Neural cell (in vitro differentiated cells): ENCODE measurements at regions not wholly inside any gene's neighbourhood (a gene's known extent, or its start where the extent isn't known, plus 50 kb on each side); places are given as distances from the start of the nearest gene placed in this dataset.

Experiments
- H2AFZ ChIP-seq: fragments of 200-600, 300-800 bp; sonication (generic), shearing (Covaris generic); 2 replicates; pipeline ENCODE4 v1.6.0; 2014; ENCODE audit warnings: low read depth, mild to moderate bottlenecking, antibody characterized with exemption, low read length, moderate library complexity
- H3F3A ChIP-seq: fragments of 200-600 bp; shearing (Covaris generic); 2 replicates; pipeline ENCODE4 v1.6.1; 2016; ENCODE audit warnings: mild to moderate bottlenecking, moderate library complexity, mixed read lengths, antibody characterized with exemption, low read length; ENCODE audit not compliant: insufficient read depth, poor library complexity, severe bottlenecking
- H3K27ac ChIP-seq: fragments of 200-600, 300-800 bp; sonication (generic), shearing (Covaris generic); 2 replicates; pipeline ENCODE4 v1.5.1; 2014; ENCODE audit warnings: mild to moderate bottlenecking, low read length, moderate library complexity
- H3K27me3 ChIP-seq: fragments of 300-800, 200-600 bp; sonication (generic), shearing (Covaris generic); 2 replicates; pipeline ENCODE4 v1.6.0; 2014; ENCODE audit warnings: mild to moderate bottlenecking, low read depth, low read length, moderate library complexity; ENCODE audit not compliant: insufficient read depth
- H3K36me3 ChIP-seq: fragments of 300-800, 200-600 bp; sonication (generic), shearing (Covaris generic); 2 replicates; pipeline ENCODE4 v1.5.1; 2014; ENCODE audit warnings: mild to moderate bottlenecking, antibody characterized with exemption, low read length, moderate library complexity; ENCODE audit not compliant: insufficient read depth
- H3K4me2 ChIP-seq: fragments of 300-800, 200-600 bp; sonication (generic), shearing (Covaris generic); 2 replicates; pipeline ENCODE4 v1.6.0; 2014; ENCODE audit warnings: mild to moderate bottlenecking, low read length
- H3K4me3 ChIP-seq: fragments of 300-800, 200-600 bp; sonication (generic), shearing (Covaris generic); 2 replicates; pipeline ENCODE4 v1.5.1; 2014; ENCODE audit warnings: mild to moderate bottlenecking, low read length, moderate library complexity
- H3K79me2 ChIP-seq: fragments of 200-600 bp; shearing (Covaris generic); replicated peaks from 2 replicates; pipeline ENCODE4 v1.6.0; 2014; ENCODE audit warnings: mild to moderate bottlenecking, low read length, moderate library complexity; ENCODE audit not compliant: insufficient read depth
- H3K9ac ChIP-seq: fragments of 300-800, 200-600 bp; sonication (generic), shearing (Covaris generic); 2 replicates; pipeline ENCODE4 v1.6.1; 2016; ENCODE audit warnings: mild to moderate bottlenecking, low read length, mixed read lengths
- H3K9me2 ChIP-seq: fragments of 200-600 bp; shearing (Covaris generic); 2 replicates; pipeline ENCODE4 v1.6.1; 2016; ENCODE audit warnings: mild to moderate bottlenecking, low read length, mixed read lengths; ENCODE audit not compliant: insufficient read depth
- H3K9me3 ChIP-seq: fragments of 200-600, 300-800 bp; sonication (generic), shearing (Covaris generic); 2 replicates; pipeline ENCODE4 v1.6.1; 2016; ENCODE audit warnings: mild to moderate bottlenecking, mixed run types, low read length, moderate library complexity, mixed read lengths
- H4K20me1 ChIP-seq: fragments of 200-600 bp; shearing (Covaris generic); 2 replicates; pipeline ENCODE4 v1.6.1; 2016; ENCODE audit warnings: mild to moderate bottlenecking, mixed run types; ENCODE audit not compliant: insufficient read depth
- EP300 ChIP-seq: fragments of 450-650 bp; conservative IDR thresholded peaks from 2 replicates; pipeline ENCODE4 v1.6.1; 2014; ENCODE audit warnings: antibody characterized with exemption, mild to moderate bottlenecking, moderate library complexity; ENCODE audit not compliant: poor library complexity, severe bottlenecking
- EZH2 ChIP-seq: fragments of 200-600, 300-800 bp; shearing (Covaris generic), sonication (generic); IDR thresholded peaks from 2 replicates; pipeline ENCODE4 v1.6.1; 2014; ENCODE audit warnings: antibody characterized with exemption, low read length, borderline replicate concordance, mild to moderate bottlenecking; ENCODE audit not compliant: insufficient read depth, poor library complexity, severe bottlenecking
- MXI1 ChIP-seq: fragments of 450-650 bp; conservative IDR thresholded peaks from 2 replicates; pipeline ENCODE4 v1.6.1; 2014; ENCODE audit warnings: antibody characterized with exemption, mild to moderate bottlenecking; ENCODE audit not compliant: poor library complexity, severe bottlenecking
- POLR2AphosphoS5 ChIP-seq: IDR thresholded peaks from 2 replicates; pipeline ENCODE4 v1.6.1; 2012
- RAD21 ChIP-seq: fragments of 450-650 bp; conservative IDR thresholded peaks from 2 replicates; pipeline ENCODE4 v1.6.1; 2014; ENCODE audit warnings: antibody characterized with exemption, mild to moderate bottlenecking, moderate library complexity
- SMC3 ChIP-seq: fragments of 450-650 bp; conservative IDR thresholded peaks from 2 replicates; pipeline ENCODE4 v1.6.1; 2014; ENCODE audit warnings: antibody characterized with exemption, mild to moderate bottlenecking, moderate library complexity; ENCODE audit not compliant: poor library complexity
- TAF1 ChIP-seq: IDR thresholded peaks from 2 replicates; pipeline ENCODE4 v1.6.1; 2012; ENCODE audit warnings: low read depth
- TF ChIP-seq, protein P1 (sequence below): IDR thresholded peaks from 2 replicates; pipeline ENCODE4 v1.6.1; 2012; ENCODE audit warnings: borderline replicate concordance
- TF ChIP-seq, protein P2 (sequence below): fragments of 450-650 bp; IDR thresholded peaks from 2 replicates; pipeline ENCODE4 v1.5.1; 2014; ENCODE audit warnings: antibody characterized with exemption, mild to moderate bottlenecking, moderate library complexity; ENCODE audit not compliant: poor library complexity, severe bottlenecking

DNA sequence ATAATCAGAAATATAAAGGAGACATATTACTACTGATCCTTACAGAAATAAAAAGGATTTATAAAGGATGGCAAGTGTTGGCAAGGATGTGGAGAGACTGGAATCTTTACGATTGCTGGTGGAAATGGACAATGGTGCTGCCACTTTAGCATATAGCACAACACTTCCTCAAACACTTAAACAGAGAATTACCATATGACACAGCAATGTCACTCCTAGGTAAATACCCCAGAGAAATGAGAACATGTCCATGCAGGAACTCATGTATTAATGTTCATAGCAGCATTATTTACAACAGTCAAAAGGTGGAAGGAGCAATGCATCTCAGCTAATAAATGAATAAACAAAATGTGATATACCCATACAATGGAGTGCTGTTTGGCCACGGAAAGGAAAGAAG is 137.5 kb downstream of the NDUFA10 start:
- Histone ChIP-seq H3K27me3 (no peaks in the 10 kb centered on the region), H2AFZ (no peak overlapping the region), H3K4me3 (no peak overlapping the region), H3K9ac (no peak overlapping the region), H4K20me1 (no peaks in the 10 kb centered on the region), H3K27ac (no peak overlapping the region), H3K79me2 (no peaks in the 10 kb centered on the region), H3K4me2 (no peak overlapping the region), H3F3A (no peaks in the 10 kb centered on the region), H3K9me2 (no peaks in the 10 kb centered on the region), H3K36me3 (no peaks in the 10 kb centered on the region), H3K9me3 (peaks cover 11% of the 10 kb centered on the region)
- TF ChIP-seq TAF1 (no peak), MXI1 (no peak), EZH2 (no peak), RAD21 (no peak), EP300 (no peak), POLR2AphosphoS5 (no peak), SMC3 (no peak)
- TF ChIP-seq, protein P1, sequence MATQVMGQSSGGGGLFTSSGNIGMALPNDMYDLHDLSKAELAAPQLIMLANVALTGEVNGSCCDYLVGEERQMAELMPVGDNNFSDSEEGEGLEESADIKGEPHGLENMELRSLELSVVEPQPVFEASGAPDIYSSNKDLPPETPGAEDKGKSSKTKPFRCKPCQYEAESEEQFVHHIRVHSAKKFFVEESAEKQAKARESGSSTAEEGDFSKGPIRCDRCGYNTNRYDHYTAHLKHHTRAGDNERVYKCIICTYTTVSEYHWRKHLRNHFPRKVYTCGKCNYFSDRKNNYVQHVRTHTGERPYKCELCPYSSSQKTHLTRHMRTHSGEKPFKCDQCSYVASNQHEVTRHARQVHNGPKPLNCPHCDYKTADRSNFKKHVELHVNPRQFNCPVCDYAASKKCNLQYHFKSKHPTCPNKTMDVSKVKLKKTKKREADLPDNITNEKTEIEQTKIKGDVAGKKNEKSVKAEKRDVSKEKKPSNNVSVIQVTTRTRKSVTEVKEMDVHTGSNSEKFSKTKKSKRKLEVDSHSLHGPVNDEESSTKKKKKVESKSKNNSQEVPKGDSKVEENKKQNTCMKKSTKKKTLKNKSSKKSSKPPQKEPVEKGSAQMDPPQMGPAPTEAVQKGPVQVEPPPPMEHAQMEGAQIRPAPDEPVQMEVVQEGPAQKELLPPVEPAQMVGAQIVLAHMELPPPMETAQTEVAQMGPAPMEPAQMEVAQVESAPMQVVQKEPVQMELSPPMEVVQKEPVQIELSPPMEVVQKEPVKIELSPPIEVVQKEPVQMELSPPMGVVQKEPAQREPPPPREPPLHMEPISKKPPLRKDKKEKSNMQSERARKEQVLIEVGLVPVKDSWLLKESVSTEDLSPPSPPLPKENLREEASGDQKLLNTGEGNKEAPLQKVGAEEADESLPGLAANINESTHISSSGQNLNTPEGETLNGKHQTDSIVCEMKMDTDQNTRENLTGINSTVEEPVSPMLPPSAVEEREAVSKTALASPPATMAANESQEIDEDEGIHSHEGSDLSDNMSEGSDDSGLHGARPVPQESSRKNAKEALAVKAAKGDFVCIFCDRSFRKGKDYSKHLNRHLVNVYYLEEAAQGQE = no peak
- TF ChIP-seq, protein P2, sequence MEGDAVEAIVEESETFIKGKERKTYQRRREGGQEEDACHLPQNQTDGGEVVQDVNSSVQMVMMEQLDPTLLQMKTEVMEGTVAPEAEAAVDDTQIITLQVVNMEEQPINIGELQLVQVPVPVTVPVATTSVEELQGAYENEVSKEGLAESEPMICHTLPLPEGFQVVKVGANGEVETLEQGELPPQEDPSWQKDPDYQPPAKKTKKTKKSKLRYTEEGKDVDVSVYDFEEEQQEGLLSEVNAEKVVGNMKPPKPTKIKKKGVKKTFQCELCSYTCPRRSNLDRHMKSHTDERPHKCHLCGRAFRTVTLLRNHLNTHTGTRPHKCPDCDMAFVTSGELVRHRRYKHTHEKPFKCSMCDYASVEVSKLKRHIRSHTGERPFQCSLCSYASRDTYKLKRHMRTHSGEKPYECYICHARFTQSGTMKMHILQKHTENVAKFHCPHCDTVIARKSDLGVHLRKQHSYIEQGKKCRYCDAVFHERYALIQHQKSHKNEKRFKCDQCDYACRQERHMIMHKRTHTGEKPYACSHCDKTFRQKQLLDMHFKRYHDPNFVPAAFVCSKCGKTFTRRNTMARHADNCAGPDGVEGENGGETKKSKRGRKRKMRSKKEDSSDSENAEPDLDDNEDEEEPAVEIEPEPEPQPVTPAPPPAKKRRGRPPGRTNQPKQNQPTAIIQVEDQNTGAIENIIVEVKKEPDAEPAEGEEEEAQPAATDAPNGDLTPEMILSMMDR = no peak

DNA sequence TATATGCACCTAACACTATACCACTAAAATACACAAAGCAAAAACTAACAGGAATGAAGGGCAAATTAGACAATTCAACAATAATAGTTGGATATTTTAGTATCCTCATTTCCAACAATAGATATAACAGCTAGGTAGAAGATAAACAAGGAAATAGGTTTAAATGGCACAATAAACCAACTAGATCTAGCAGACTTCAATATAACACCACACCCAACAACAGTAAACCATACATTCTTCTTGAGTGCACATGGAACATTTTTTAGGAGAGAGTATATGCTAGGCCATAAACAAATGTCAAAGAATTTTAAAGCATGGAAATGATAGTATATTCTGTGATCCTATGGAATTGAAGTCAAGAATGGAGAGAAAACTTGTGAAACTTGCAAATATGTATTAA is 138.4 kb downstream of the NDUFA10 start:
- no peak overlapping the region for H3K9ac ChIP-seq
- H3K27me3 ChIP-seq = no peaks in the 10 kb centered on the region
- H3K36me3 ChIP-seq = no peaks in the 10 kb centered on the region
- H3K4me2 ChIP-seq = no peak overlapping the region
- no peaks in the 10 kb centered on the region for H3F3A ChIP-seq
- no peaks in the 10 kb centered on the region for H3K9me2 ChIP-seq
- no peak overlapping the region for H2AFZ ChIP-seq
- H3K9me3 ChIP-seq = peaks cover 11% of the 10 kb centered on the region
- H3K4me3 ChIP-seq = no peak overlapping the region
- TF ChIP-seq EP300 (no peak), SMC3 (no peak), EZH2 (no peak), TAF1 (no peak), MXI1 (no peak), POLR2AphosphoS5 (no peak), RAD21 (no peak)
- TF ChIP-seq, protein P2 = no peak
- TF ChIP-seq, protein P1 = no peak
- H3K79me2 ChIP-seq = no peaks in the 10 kb centered on the region
- H3K27ac ChIP-seq = no peak overlapping the region
- no peaks in the 10 kb centered on the region for H4K20me1 ChIP-seq
